Esophagus muscularis mucosa (tissue), 4 donors: ENCODE measurements at regions not wholly inside any gene's neighbourhood (a gene's known extent, or its start where the extent isn't known, plus 50 kb on each side); places are given as distances from the start of the nearest gene placed in this dataset.

Experiments
- EP300 ChIP-seq: sonication (generic); formaldehyde crosslinking; IDR thresholded peaks from one replicate; pipeline ENCODE4 v1.6.1; 2017; ENCODE audit warnings: antibody characterized with exemption
- POLR2A ChIP-seq: fragments of 450-650 bp; IDR thresholded peaks from one replicate; pipeline ENCODE4 v1.6.1; 2017; ENCODE audit warnings: antibody characterized with exemption, moderate library complexity, mild to moderate bottlenecking, low read depth
- TF ChIP-seq, protein P1 (sequence below), 3 experiments: fragments of 200-600 bp in 2 of 3; fragments of 450-650 bp in 1 of 3; sonication (generic) in 2 of 3; IDR thresholded peaks; one replicate each; pipeline ENCODE4 v1.5.1; 2017 to 2019; ENCODE audit warnings: antibody characterized with exemption in 3 of 3, mild to moderate bottlenecking in 2 of 3, moderate library complexity in 1 of 3

DNA sequence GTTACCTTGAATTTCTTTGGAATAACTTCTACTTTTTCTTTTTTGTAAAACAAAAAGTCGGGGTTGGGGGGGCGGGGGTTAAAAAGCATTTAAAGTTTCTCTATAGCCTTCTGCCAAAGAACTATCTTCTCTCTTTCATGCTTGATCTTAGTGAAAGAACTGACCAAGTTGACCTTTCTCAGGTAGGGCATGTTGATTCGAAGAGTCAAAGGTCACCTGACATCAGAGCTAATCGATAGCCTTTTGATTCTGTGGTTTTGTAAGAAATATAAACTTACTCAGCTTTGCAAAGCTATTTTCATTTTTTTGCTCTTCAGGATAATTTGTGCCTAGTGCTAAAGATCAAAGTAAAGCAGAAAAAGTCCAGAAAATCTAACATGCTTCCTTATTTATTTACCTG is 181.5 kb downstream of the IRS2 start:
- TF ChIP-seq, protein P1, sequence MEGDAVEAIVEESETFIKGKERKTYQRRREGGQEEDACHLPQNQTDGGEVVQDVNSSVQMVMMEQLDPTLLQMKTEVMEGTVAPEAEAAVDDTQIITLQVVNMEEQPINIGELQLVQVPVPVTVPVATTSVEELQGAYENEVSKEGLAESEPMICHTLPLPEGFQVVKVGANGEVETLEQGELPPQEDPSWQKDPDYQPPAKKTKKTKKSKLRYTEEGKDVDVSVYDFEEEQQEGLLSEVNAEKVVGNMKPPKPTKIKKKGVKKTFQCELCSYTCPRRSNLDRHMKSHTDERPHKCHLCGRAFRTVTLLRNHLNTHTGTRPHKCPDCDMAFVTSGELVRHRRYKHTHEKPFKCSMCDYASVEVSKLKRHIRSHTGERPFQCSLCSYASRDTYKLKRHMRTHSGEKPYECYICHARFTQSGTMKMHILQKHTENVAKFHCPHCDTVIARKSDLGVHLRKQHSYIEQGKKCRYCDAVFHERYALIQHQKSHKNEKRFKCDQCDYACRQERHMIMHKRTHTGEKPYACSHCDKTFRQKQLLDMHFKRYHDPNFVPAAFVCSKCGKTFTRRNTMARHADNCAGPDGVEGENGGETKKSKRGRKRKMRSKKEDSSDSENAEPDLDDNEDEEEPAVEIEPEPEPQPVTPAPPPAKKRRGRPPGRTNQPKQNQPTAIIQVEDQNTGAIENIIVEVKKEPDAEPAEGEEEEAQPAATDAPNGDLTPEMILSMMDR (IDR thresholded peaks at IDR 0.05): no peak
- TF ChIP-seq EP300: no peak
- no peak for TF ChIP-seq POLR2A
